ENCODE measurements at regions not wholly inside any gene's neighbourhood (a gene's known extent, or its start where the extent isn't known, plus 50 kb on each side); places are given as distances from the start of the nearest gene placed in this dataset.

- no peak for TF ChIP-seq CTCF (IDR thresholded peaks at IDR 0.05; ENCODE audit: low read length)
- no peak for TF ChIP-seq EZH2 (IDR thresholded peaks at IDR 0.05; ENCODE audit: borderline replicate concordance, low read length)
- no peaks in the 10 kb centered on the region for H3K9me3 ChIP-seq (ENCODE audit: low read length)
- H3K4me2 ChIP-seq (ENCODE audit: low read length): no peak overlapping the region
- no peaks in the 10 kb centered on the region for H3F3A ChIP-seq (ENCODE audit: insufficient read depth, low read length)
- no peaks in the 10 kb centered on the region for H3K79me2 ChIP-seq (ENCODE audit: insufficient read depth, low read length)
- no peaks in the 10 kb centered on the region for H3K36me3 ChIP-seq (ENCODE audit: insufficient read depth, low read length)
- H3K4me1 ChIP-seq (ENCODE audit: insufficient read depth, low read length, severe bottlenecking): no peaks in the 10 kb centered on the region
- no peaks in the 10 kb centered on the region for H4K20me1 ChIP-seq (ENCODE audit: insufficient read depth, low read length)
- H3K27me3 ChIP-seq (ENCODE audit: insufficient read depth, low read length): no peaks in the 10 kb centered on the region
- H3K27ac ChIP-seq (ENCODE audit: low read depth, low read length, poor library complexity, severe bottlenecking): no peak overlapping the region
- H3K4me3 ChIP-seq (ENCODE audit: low read depth, low read length, poor library complexity, severe bottlenecking): no peak overlapping the region
- no peaks in the 10 kb centered on the region for H3K9me2 ChIP-seq (ENCODE audit: low read depth, low read length)
- no peak overlapping the region for H2AFZ ChIP-seq (ENCODE audit: low read length)
- no peak overlapping the region for H3K9ac ChIP-seq (ENCODE audit: low read length)
These were observed 82.0 kb upstream of the EEA1 start for GRCh38 chr12:93011100-93011499.

- Histone ChIP-seq H3K4me3 (ENCODE audit: low read depth, low read length, poor library complexity, severe bottlenecking) (no peak overlapping the region), H3K9me3 (ENCODE audit: low read length) (no peaks in the 10 kb centered on the region), H3F3A (ENCODE audit: insufficient read depth, low read length) (no peaks in the 10 kb centered on the region), H3K4me1 (ENCODE audit: insufficient read depth, low read length, severe bottlenecking) (no peaks in the 10 kb centered on the region), H3K4me2 (ENCODE audit: low read length) (no peak overlapping the region), H3K79me2 (ENCODE audit: insufficient read depth, low read length) (no peaks in the 10 kb centered on the region), H4K20me1 (ENCODE audit: insufficient read depth, low read length) (no peaks in the 10 kb centered on the region), H3K36me3 (ENCODE audit: insufficient read depth, low read length) (no peaks in the 10 kb centered on the region), H3K9ac (ENCODE audit: low read length) (no peak overlapping the region), H3K9me2 (ENCODE audit: low read depth, low read length) (no peaks in the 10 kb centered on the region), H3K27me3 (ENCODE audit: insufficient read depth, low read length) (no peaks in the 10 kb centered on the region), H3K27ac (ENCODE audit: low read depth, low read length, poor library complexity, severe bottlenecking) (no peak overlapping the region), H2AFZ (ENCODE audit: low read length) (no peak overlapping the region)
- no peak for TF ChIP-seq EZH2 (IDR thresholded peaks at IDR 0.05; ENCODE audit: borderline replicate concordance, low read length)
- TF ChIP-seq CTCF (IDR thresholded peaks at IDR 0.05; ENCODE audit: low read length): no peak
These were observed 87.0 kb upstream of the EEA1 start for GRCh38 chr12:93015871-93016751.

- Histone ChIP-seq H4K20me1 (ENCODE audit: insufficient read depth, low read length) (no peaks in the 10 kb centered on the region), H3K4me1 (ENCODE audit: insufficient read depth, low read length, severe bottlenecking) (no peaks in the 10 kb centered on the region), H3K4me3 (ENCODE audit: low read depth, low read length, poor library complexity, severe bottlenecking) (no peak overlapping the region), H3K9me2 (ENCODE audit: low read depth, low read length) (no peaks in the 10 kb centered on the region), H2AFZ (ENCODE audit: low read length) (no peak overlapping the region), H3K27ac (ENCODE audit: low read depth, low read length, poor library complexity, severe bottlenecking) (no peak overlapping the region), H3K79me2 (ENCODE audit: insufficient read depth, low read length) (no peaks in the 10 kb centered on the region), H3K9ac (ENCODE audit: low read length) (no peak overlapping the region), H3K9me3 (ENCODE audit: low read length) (no peaks in the 10 kb centered on the region), H3K27me3 (ENCODE audit: insufficient read depth, low read length) (no peaks in the 10 kb centered on the region), H3F3A (ENCODE audit: insufficient read depth, low read length) (no peaks in the 10 kb centered on the region), H3K36me3 (ENCODE audit: insufficient read depth, low read length) (no peaks in the 10 kb centered on the region), H3K4me2 (ENCODE audit: low read length) (no peak overlapping the region)
- no peak for TF ChIP-seq EZH2 (IDR thresholded peaks at IDR 0.05; ENCODE audit: borderline replicate concordance, low read length)
- TF ChIP-seq CTCF (IDR thresholded peaks at IDR 0.05; ENCODE audit: low read length): no peak
These were observed 87.8 kb upstream of the EEA1 start for GRCh38 chr12:93016752-93017350.
